ENCODE measurements at regions not wholly inside any gene's neighbourhood (a gene's known extent, or its start where the extent isn't known, plus 50 kb on each side); places are given as distances from the start of the nearest gene placed in this dataset.

DNA sequence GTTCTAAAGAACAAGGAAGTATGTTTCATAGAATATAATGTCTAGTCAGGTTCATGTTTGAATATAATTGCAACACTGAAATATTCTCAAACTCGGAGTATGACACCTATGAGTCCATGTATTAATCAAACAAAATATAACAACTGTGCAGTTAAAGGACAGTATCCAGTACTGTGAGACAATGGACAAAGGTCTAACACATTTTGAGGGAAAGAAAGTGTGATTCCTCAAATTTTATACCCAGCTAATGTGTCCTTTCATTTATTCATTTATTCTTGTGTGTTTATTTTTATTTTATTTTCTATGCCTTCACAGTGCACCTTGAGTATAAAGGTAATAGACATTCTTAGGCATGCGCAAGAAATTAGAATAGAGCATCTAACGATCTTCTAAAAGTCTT lies 401.0 kb upstream of the ZFHX3 start:
- TF ChIP-seq, protein P1, sequence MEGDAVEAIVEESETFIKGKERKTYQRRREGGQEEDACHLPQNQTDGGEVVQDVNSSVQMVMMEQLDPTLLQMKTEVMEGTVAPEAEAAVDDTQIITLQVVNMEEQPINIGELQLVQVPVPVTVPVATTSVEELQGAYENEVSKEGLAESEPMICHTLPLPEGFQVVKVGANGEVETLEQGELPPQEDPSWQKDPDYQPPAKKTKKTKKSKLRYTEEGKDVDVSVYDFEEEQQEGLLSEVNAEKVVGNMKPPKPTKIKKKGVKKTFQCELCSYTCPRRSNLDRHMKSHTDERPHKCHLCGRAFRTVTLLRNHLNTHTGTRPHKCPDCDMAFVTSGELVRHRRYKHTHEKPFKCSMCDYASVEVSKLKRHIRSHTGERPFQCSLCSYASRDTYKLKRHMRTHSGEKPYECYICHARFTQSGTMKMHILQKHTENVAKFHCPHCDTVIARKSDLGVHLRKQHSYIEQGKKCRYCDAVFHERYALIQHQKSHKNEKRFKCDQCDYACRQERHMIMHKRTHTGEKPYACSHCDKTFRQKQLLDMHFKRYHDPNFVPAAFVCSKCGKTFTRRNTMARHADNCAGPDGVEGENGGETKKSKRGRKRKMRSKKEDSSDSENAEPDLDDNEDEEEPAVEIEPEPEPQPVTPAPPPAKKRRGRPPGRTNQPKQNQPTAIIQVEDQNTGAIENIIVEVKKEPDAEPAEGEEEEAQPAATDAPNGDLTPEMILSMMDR (IDR thresholded peaks at IDR 0.05; ENCODE audit: poor library complexity) = no peak
- TF ChIP-seq EZH2phosphoT487 (IDR thresholded peaks at IDR 0.05; ENCODE audit: low read depth, severe bottlenecking, unreplicated experiment) = no peak
- TF ChIP-seq EZH2 (IDR thresholded peaks at IDR 0.05; ENCODE audit: borderline replicate concordance) = no peak
